ENCODE measurements at regions not wholly inside any gene's neighbourhood (a gene's known extent, or its start where the extent isn't known, plus 50 kb on each side); places are given as distances from the start of the nearest gene placed in this dataset.

DNA sequence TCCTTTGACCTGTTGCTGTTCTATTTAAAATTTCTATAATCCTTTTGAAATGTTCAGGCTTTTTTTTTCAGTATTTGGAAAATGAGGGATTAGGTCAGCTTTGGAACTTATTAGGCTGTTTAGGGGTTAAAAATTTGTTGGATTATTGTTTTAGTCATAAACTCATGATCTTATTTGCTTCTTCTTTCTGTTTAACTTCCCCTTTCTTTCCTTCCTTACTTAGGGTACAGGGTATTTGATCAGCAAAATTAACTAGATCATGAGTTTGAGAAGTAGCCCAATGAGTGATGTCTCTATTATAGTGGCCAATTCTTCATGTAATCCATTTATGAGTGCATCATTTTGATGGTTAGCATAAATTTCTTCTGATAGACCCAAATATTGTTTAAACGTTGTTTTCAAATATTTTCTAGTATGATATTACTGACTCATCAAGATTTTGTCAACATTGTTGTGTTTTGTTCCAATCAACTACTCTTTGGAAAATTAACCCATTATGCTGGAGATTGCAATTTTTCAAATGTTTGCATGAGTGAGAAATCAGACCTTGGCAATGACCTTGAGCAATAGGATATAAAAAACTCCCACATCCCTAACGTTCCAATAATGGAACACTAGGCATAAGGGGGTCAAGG is 94.4 kb downstream of the OTOR start:
- Histone ChIP-seq H3K4me1 (ENCODE audit: insufficient read depth, low read length, poor library complexity, severe bottlenecking) (no peaks in the 10 kb centered on the region), H3K9me3 (ENCODE audit: low read depth, low read length, poor library complexity, severe bottlenecking) (no peaks in the 10 kb centered on the region), H3K4me3 (ENCODE audit: low read depth, low read length, poor library complexity, severe bottlenecking) (no peak overlapping the region), H3K27ac (ENCODE audit: low read depth, low read length, poor library complexity, severe bottlenecking) (no peak overlapping the region), H3K27me3 (replicated peaks; ENCODE audit: insufficient read depth, low read depth, low read length, poor library complexity) (no peaks in the 10 kb centered on the region), H3K36me3 (ENCODE audit: insufficient read depth, low read length, poor library complexity, severe bottlenecking) (no peaks in the 10 kb centered on the region)
- intact Hi-C loops (cut with micrococcal nuclease; ENCODE audit: unreplicated experiment), result no loop called here
- ChIA-PET POLR2A (ENCODE audit: low non-redundant PET) (no interaction called here), CTCF (no interaction called here)
- no TSS peak for BruUV-seq (replicated peaks)
- TF ChIP-seq CTCF (conservative IDR thresholded peaks at IDR 0.05; ENCODE audit: low read depth, low read length), result no peak
- TF ChIP-seq EZH2 (IDR thresholded peaks at IDR 0.05; ENCODE audit: borderline replicate concordance, low read depth, low read length, poor library complexity, severe bottlenecking), result no peak
- no peak for DNase-seq (ENCODE audit: low spot score)

DNA sequence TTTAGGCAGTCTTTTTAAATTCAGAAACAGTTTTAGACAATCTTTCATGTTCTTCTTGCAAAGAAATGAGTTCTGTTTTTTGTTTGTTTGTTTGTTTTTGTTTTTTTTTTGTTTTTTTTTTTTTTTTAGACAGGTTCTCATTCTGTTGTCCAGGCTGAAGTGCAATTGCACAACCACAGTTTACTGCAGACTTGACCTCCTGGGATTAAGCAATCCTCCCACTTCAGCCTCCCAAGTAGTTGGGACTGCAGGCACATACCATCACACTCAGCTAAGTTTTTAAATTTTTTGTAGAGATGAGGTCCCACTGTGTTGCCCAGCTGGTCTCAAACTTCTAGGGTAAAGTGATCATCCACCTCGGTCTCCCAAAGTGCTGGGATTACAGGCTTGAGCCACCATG is 96.2 kb downstream of the OTOR start:
- POLR2A ChIA-PET (ENCODE audit: low non-redundant PET), result no interaction called here
- H3K9me3 ChIP-seq (ENCODE audit: low read depth, low read length, poor library complexity, severe bottlenecking), result no peaks in the 10 kb centered on the region
- CTCF ChIA-PET, result interaction anchor here (0.8 kb wide), 1 partner anchor 23 kb away, joined by 4 read pairs; no protein-coding TSS in a partner anchor

GRCh38 chr20:16846006-16846405 is 97.8 kb downstream of the OTOR start:
- Histone ChIP-seq H3K4me1 (ENCODE audit: insufficient read depth, low read length, poor library complexity, severe bottlenecking) (no peaks in the 10 kb centered on the region), H3K4me3 (ENCODE audit: low read depth, low read length, poor library complexity, severe bottlenecking) (no peak overlapping the region), H3K27ac (ENCODE audit: low read depth, low read length, poor library complexity, severe bottlenecking) (no peak overlapping the region), H3K9me3 (ENCODE audit: low read depth, low read length, poor library complexity, severe bottlenecking) (no peaks in the 10 kb centered on the region), H3K36me3 (ENCODE audit: insufficient read depth, low read length, poor library complexity, severe bottlenecking) (no peaks in the 10 kb centered on the region), H3K27me3 (replicated peaks; ENCODE audit: insufficient read depth, low read depth, low read length, poor library complexity) (no peaks in the 10 kb centered on the region)
- intact Hi-C loops (cut with micrococcal nuclease; ENCODE audit: unreplicated experiment), result no loop called here
- POLR2A ChIA-PET (ENCODE audit: low non-redundant PET), result no interaction called here
- CTCF ChIA-PET, result interaction anchor here (0.6 kb wide), 1 partner anchor 499 kb away, joined by 3 read pairs; no protein-coding TSS in a partner anchor
- TF ChIP-seq CTCF (conservative IDR thresholded peaks at IDR 0.05; ENCODE audit: low read depth, low read length) (no peak), EZH2 (IDR thresholded peaks at IDR 0.05; ENCODE audit: borderline replicate concordance, low read depth, low read length, poor library complexity, severe bottlenecking) (no peak)
- no TSS peak for BruUV-seq (replicated peaks)
- DNase-seq (ENCODE audit: low spot score), result peak; percentile 21

More for the DNA sequence above, 96.2 kb downstream of the OTOR start:
- TF ChIP-seq EZH2 (IDR thresholded peaks at IDR 0.05; ENCODE audit: borderline replicate concordance, low read depth, low read length, poor library complexity, severe bottlenecking) (no peak), CTCF (conservative IDR thresholded peaks at IDR 0.05; ENCODE audit: low read depth, low read length) (no peak)
- no peak for DNase-seq (ENCODE audit: low spot score)
- no peaks in the 10 kb centered on the region for H3K36me3 ChIP-seq (ENCODE audit: insufficient read depth, low read length, poor library complexity, severe bottlenecking)
- H3K27ac ChIP-seq (ENCODE audit: low read depth, low read length, poor library complexity, severe bottlenecking), result no peak overlapping the region
- H3K4me1 ChIP-seq (ENCODE audit: insufficient read depth, low read length, poor library complexity, severe bottlenecking), result no peaks in the 10 kb centered on the region
- no peaks in the 10 kb centered on the region for H3K27me3 ChIP-seq (replicated peaks; ENCODE audit: insufficient read depth, low read depth, low read length, poor library complexity)
- BruUV-seq (replicated peaks), result no TSS peak
- intact Hi-C loops (cut with micrococcal nuclease; ENCODE audit: unreplicated experiment), result no loop called here
- H3K4me3 ChIP-seq (ENCODE audit: low read depth, low read length, poor library complexity, severe bottlenecking), result no peak overlapping the region
